Neural progenitor cell (in vitro differentiated cells): ENCODE measurements at regions not wholly inside any gene's neighbourhood (a gene's known extent, or its start where the extent isn't known, plus 50 kb on each side); places are given as distances from the start of the nearest gene placed in this dataset.

Source experiments
- CTCF ChIP-seq: fragments of 200-600 bp; sonication (generic); IDR thresholded peaks from 2 replicates; pipeline ENCODE4 v1.5.1; 2017; ENCODE audit warnings: antibody characterized with exemption, mild to moderate bottlenecking
- EZH2 ChIP-seq: fragments of 200-600 bp; sonication (generic); IDR thresholded peaks from 2 replicates; pipeline ENCODE4 v1.6.1; 2017; ENCODE audit warnings: antibody characterized with exemption, mild to moderate bottlenecking, moderate library complexity
- EZH2phosphoT487 ChIP-seq: fragments of 200-600 bp; sonication (generic); IDR thresholded peaks from 2 replicates; pipeline ENCODE4 v1.6.1; 2017; ENCODE audit warnings: antibody characterized with exemption

GRCh38 chr15:31448635-31448979 is 122.0 kb downstream of the KLF13 start:
- no peak for TF ChIP-seq CTCF
- TF ChIP-seq EZH2phosphoT487: no peak
- no peak for TF ChIP-seq EZH2
